ENCODE measurements at regions not wholly inside any gene's neighbourhood (a gene's known extent, or its start where the extent isn't known, plus 50 kb on each side); places are given as distances from the start of the nearest gene placed in this dataset.
"Not testable (repeated sequence)": the region's sequence is repeated elsewhere in the genome, so short reads cannot be mapped to it uniquely, and the experiment has no call there.

- TF ChIP-seq CTCF, POLR2AphosphoS5 (IDR thresholded peaks at IDR 0.05): not testable (repeated sequence)
Measured at GRCh38 chrX:131663726-131664125, 119.9 kb downstream of the OR13H1 start.

Data from breast epithelium (tissue), 3 donors.